ENCODE measurements at regions not wholly inside any gene's neighbourhood (a gene's known extent, or its start where the extent isn't known, plus 50 kb on each side); places are given as distances from the start of the nearest gene placed in this dataset.

GRCh38 chr11:110973401-110973980 lies 261.3 kb upstream of the ARHGAP20 start:
- no peak for TF ChIP-seq CTCF (IDR thresholded peaks at IDR 0.05)
- no peak for TF ChIP-seq POLR2A (IDR thresholded peaks at IDR 0.05)

All from uterus (tissue), 2 donors.